HEK293T (cell line): ENCODE measurements at regions not wholly inside any gene's neighbourhood (a gene's known extent, or its start where the extent isn't known, plus 50 kb on each side); places are given as distances from the start of the nearest gene placed in this dataset.

Source experiments
- BHLHE40 ChIP-seq: fragments of 450-650 bp; IDR thresholded peaks from 2 replicates; pipeline ENCODE4 v1.6.1; 2016; ENCODE audit warnings: mild to moderate bottlenecking, moderate library complexity, borderline replicate concordance
- FOXA1 ChIP-seq: fragments of 450-650 bp; IDR thresholded peaks from 2 replicates; pipeline ENCODE4 v1.6.1; 2016; ENCODE audit warnings: mild to moderate bottlenecking
- FOXM1 ChIP-seq: fragments of 450-650 bp; IDR thresholded peaks from 2 replicates; pipeline ENCODE4 v1.6.1; 2017; ENCODE audit warnings: mild to moderate bottlenecking, borderline replicate concordance
- L3MBTL2 ChIP-seq: fragments of 450-650 bp; conservative IDR thresholded peaks from 2 replicates; pipeline ENCODE4 v1.6.1; 2016; ENCODE audit warnings: mild to moderate bottlenecking
- LEF1 ChIP-seq: fragments of 450-650 bp; IDR thresholded peaks from 2 replicates; pipeline ENCODE4 v1.6.1; 2017; ENCODE audit warnings: mild to moderate bottlenecking, borderline replicate concordance
- NFRKB ChIP-seq: fragments of 450-650 bp; IDR thresholded peaks from 2 replicates; pipeline ENCODE4 v1.6.1; 2016; ENCODE audit warnings: mild to moderate bottlenecking, moderate library complexity
- SP1 ChIP-seq: fragments of 450-650 bp; IDR thresholded peaks from 2 replicates; pipeline ENCODE4 v1.6.1; 2017
- SUZ12 ChIP-seq: fragments of 450-650 bp; IDR thresholded peaks from 2 replicates; pipeline ENCODE4 v1.6.1; 2016; ENCODE audit warnings: mild to moderate bottlenecking
- TARDBP ChIP-seq: fragments of 450-650 bp; IDR thresholded peaks from 2 replicates; pipeline ENCODE4 v1.6.1; 2016
- ZNF384 ChIP-seq: fragments of 450-650 bp; IDR thresholded peaks from 2 replicates; pipeline ENCODE4 v1.6.1; 2016

DNA sequence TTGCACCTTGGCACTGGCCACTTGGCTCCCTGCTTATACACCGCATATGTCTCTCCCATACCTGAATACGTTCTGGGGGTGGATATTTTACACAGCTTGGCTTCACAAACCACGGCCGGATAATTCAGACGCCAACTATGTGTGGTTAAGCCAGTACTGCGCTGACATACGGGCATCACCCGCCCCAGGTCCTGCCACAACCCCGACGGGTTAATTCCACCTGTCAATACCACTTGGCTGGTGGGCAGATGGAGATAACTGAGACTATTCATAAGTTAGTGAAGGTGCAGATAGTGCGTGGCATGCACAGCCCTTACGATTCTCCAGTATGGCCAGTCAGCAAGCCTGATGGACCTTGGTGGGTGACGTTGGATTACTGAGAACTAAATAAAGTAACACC, 696.3 kb upstream of the AGA start:
- no peak for TF ChIP-seq FOXM1
- TF ChIP-seq ZNF384 = no peak
- TF ChIP-seq LEF1 = no peak
- no peak for TF ChIP-seq NFRKB
- TF ChIP-seq FOXA1 = no peak
- no peak for TF ChIP-seq SP1
- TF ChIP-seq BHLHE40 = no peak
- TF ChIP-seq SUZ12 = no peak
- no peak for TF ChIP-seq TARDBP
- no peak for TF ChIP-seq L3MBTL2
